ENCODE measurements at regions not wholly inside any gene's neighbourhood (a gene's known extent, or its start where the extent isn't known, plus 50 kb on each side); places are given as distances from the start of the nearest gene placed in this dataset.

- no peaks in the 10 kb centered on the region for H4K20me1 ChIP-seq (ENCODE audit: insufficient read depth, low read length)
- no peak overlapping the region for H3K4me2 ChIP-seq (ENCODE audit: insufficient read depth, low read length)
- H3K27me3 ChIP-seq (ENCODE audit: insufficient read depth, low read length) = no peaks in the 10 kb centered on the region
- H3K36me3 ChIP-seq (ENCODE audit: insufficient read depth, low read length) = no peaks in the 10 kb centered on the region
- no peaks in the 10 kb centered on the region for H3K4me1 ChIP-seq (ENCODE audit: insufficient read depth, low read length)
- TF ChIP-seq, protein P1, sequence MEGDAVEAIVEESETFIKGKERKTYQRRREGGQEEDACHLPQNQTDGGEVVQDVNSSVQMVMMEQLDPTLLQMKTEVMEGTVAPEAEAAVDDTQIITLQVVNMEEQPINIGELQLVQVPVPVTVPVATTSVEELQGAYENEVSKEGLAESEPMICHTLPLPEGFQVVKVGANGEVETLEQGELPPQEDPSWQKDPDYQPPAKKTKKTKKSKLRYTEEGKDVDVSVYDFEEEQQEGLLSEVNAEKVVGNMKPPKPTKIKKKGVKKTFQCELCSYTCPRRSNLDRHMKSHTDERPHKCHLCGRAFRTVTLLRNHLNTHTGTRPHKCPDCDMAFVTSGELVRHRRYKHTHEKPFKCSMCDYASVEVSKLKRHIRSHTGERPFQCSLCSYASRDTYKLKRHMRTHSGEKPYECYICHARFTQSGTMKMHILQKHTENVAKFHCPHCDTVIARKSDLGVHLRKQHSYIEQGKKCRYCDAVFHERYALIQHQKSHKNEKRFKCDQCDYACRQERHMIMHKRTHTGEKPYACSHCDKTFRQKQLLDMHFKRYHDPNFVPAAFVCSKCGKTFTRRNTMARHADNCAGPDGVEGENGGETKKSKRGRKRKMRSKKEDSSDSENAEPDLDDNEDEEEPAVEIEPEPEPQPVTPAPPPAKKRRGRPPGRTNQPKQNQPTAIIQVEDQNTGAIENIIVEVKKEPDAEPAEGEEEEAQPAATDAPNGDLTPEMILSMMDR (IDR thresholded peaks at IDR 0.05; ENCODE audit: extremely low read depth, low read depth, low read length) = no peak
- no peak overlapping the region for H2AFZ ChIP-seq (ENCODE audit: low read length)
- H3K9me3 ChIP-seq (ENCODE audit: low read depth, low read length) = no peaks in the 10 kb centered on the region
- H3K27ac ChIP-seq (ENCODE audit: low read depth, low read length) = no peak overlapping the region
- no peaks in the 10 kb centered on the region for H3K79me2 ChIP-seq (ENCODE audit: insufficient read depth, low read length)
- no peak for DNase-seq (ENCODE audit: insufficient read length, low spot score, missing footprints)
- H3K4me3 ChIP-seq (ENCODE audit: insufficient read depth, low read length) = no peak overlapping the region
Measured at GRCh38 chr14:28886940-28887339, 120.4 kb downstream of the FOXG1 start.

DNA sequence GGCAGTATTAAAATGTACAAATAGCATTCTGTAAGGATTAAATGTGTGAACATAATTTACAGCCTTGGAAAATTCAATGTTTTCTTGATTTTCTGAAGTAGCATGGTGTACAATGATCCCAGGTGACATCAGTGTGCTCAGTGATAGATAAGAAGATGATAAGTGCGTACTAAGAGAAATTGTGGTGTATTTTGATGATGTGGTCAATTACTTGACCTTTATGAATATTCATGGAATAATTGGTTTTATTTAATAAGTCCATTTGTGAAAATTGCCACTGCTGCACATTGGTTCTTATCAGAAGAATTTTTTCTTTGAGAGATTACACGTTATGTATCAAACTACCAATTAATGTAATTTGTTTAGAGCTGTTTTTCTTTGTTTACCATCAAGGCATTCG is 128.8 kb downstream of the FOXG1 start:
- Histone ChIP-seq H3K79me2 (ENCODE audit: insufficient read depth, low read length) (no peaks in the 10 kb centered on the region), H3K36me3 (ENCODE audit: insufficient read depth, low read length) (no peaks in the 10 kb centered on the region), H4K20me1 (ENCODE audit: insufficient read depth, low read length) (no peaks in the 10 kb centered on the region), H3K27me3 (ENCODE audit: insufficient read depth, low read length) (no peaks in the 10 kb centered on the region), H3K27ac (ENCODE audit: low read depth, low read length) (no peak overlapping the region), H3K9me3 (ENCODE audit: low read depth, low read length) (no peaks in the 10 kb centered on the region), H2AFZ (ENCODE audit: low read length) (no peak overlapping the region), H3K4me1 (ENCODE audit: insufficient read depth, low read length) (no peaks in the 10 kb centered on the region), H3K4me3 (ENCODE audit: insufficient read depth, low read length) (no peak overlapping the region), H3K4me2 (ENCODE audit: insufficient read depth, low read length) (no peak overlapping the region)
- TF ChIP-seq, protein P1 (IDR thresholded peaks at IDR 0.05; ENCODE audit: extremely low read depth, low read depth, low read length) = no peak
- DNase-seq (ENCODE audit: insufficient read length, low spot score, missing footprints) = no peak

DNA sequence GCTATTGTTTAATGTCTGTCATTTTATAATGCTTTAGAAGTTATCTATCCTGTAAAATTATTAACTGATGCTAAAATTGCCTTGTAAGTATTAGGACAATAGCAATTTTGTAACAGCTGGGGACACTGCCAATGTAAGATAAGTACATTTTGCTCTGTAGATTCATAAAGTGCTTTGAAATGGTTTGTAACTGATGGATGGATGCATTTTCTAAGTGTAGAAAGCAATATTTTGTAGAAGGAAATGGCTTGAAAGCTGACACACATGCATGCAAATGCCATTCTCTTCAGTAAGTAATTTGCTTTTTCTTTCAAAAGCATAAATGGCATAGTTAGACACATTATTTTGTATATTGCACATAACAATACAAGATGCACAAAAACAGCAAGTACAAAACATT is 129.8 kb downstream of the FOXG1 start:
- H3K36me3 ChIP-seq (ENCODE audit: insufficient read depth, low read length) = no peaks in the 10 kb centered on the region
- no peaks in the 10 kb centered on the region for H4K20me1 ChIP-seq (ENCODE audit: insufficient read depth, low read length)
- H3K27ac ChIP-seq (ENCODE audit: low read depth, low read length) = no peak overlapping the region
- no peaks in the 10 kb centered on the region for H3K27me3 ChIP-seq (ENCODE audit: insufficient read depth, low read length)
- no peak overlapping the region for H2AFZ ChIP-seq (ENCODE audit: low read length)
- H3K79me2 ChIP-seq (ENCODE audit: insufficient read depth, low read length) = no peaks in the 10 kb centered on the region
- H3K4me3 ChIP-seq (ENCODE audit: insufficient read depth, low read length) = no peak overlapping the region
- no peaks in the 10 kb centered on the region for H3K9me3 ChIP-seq (ENCODE audit: low read depth, low read length)
- H3K4me2 ChIP-seq (ENCODE audit: insufficient read depth, low read length) = no peak overlapping the region
- no peak for DNase-seq (ENCODE audit: insufficient read length, low spot score, missing footprints)
- TF ChIP-seq, protein P1 (IDR thresholded peaks at IDR 0.05; ENCODE audit: extremely low read depth, low read depth, low read length) = no peak
- no peaks in the 10 kb centered on the region for H3K4me1 ChIP-seq (ENCODE audit: insufficient read depth, low read length)

GRCh38 chr14:28901631-28902030 is 135.0 kb downstream of the FOXG1 start:
- no peaks in the 10 kb centered on the region for H3K9me3 ChIP-seq (ENCODE audit: low read depth, low read length)
- TF ChIP-seq, protein P1 (IDR thresholded peaks at IDR 0.05; ENCODE audit: extremely low read depth, low read depth, low read length) = no peak

More at GRCh38 chr14:28901631-28902030, 135.0 kb downstream of the FOXG1 start:
- no peak overlapping the region for H3K4me3 ChIP-seq (ENCODE audit: insufficient read depth, low read length)
- no peaks in the 10 kb centered on the region for H4K20me1 ChIP-seq (ENCODE audit: insufficient read depth, low read length)
- H3K4me1 ChIP-seq (ENCODE audit: insufficient read depth, low read length) = no peaks in the 10 kb centered on the region
- no peak overlapping the region for H2AFZ ChIP-seq (ENCODE audit: low read length)
- H3K27ac ChIP-seq (ENCODE audit: low read depth, low read length) = no peak overlapping the region
- H3K27me3 ChIP-seq (ENCODE audit: insufficient read depth, low read length) = no peaks in the 10 kb centered on the region
- DNase-seq (ENCODE audit: insufficient read length, low spot score, missing footprints) = no peak
- H3K79me2 ChIP-seq (ENCODE audit: insufficient read depth, low read length) = no peaks in the 10 kb centered on the region
- no peaks in the 10 kb centered on the region for H3K36me3 ChIP-seq (ENCODE audit: insufficient read depth, low read length)
- no peak overlapping the region for H3K4me2 ChIP-seq (ENCODE audit: insufficient read depth, low read length)
